Prostate gland (tissue), 2 donors: ENCODE measurements at regions not wholly inside any gene's neighbourhood (a gene's known extent, or its start where the extent isn't known, plus 50 kb on each side); places are given as distances from the start of the nearest gene placed in this dataset.

Experiments used
- DNase-seq: peaks from one replicate; pipeline ENCODE4 v3.0.0-alpha.2; 2019; ENCODE audit warnings: low spot score
- H3K27ac ChIP-seq, 2 donors: fragments of 200-600 bp; sonication (generic); 2 replicates each; pipeline ENCODE4 v1.5.1; 2017 to 2019
- H3K27me3 ChIP-seq: fragments of 200-600 bp; sonication (generic); replicated peaks from 2 replicates; pipeline ENCODE4 v1.5.1; 2019; ENCODE audit not compliant: insufficient read depth
- H3K36me3 ChIP-seq, 2 donors: fragments of 200-600 bp; sonication (generic); 1 replicate in 1 of 2; 2 replicates in 1 of 2; pipeline versions ENCODE4 v1.5.1 to v1.8.1; 2017 to 2019
- H3K4me1 ChIP-seq: fragments of 200-600 bp; sonication (generic); replicated peaks from 2 replicates; pipeline ENCODE4 v1.5.1; 2019
- H3K4me3 ChIP-seq, 2 donors: fragments of 200-600 bp; sonication (generic); 2 replicates each; pipeline ENCODE4 v1.5.1; 2017 to 2019
- H3K9me3 ChIP-seq: fragments of 200-600 bp; sonication (generic); 2 replicates; pipeline ENCODE4 v1.5.1; 2017
- POLR2A ChIP-seq: fragments of 450-650 bp; IDR thresholded peaks from one replicate; pipeline ENCODE4 v1.6.1; 2016; ENCODE audit warnings: antibody characterized with exemption, mild to moderate bottlenecking
- POLR2AphosphoS5 ChIP-seq: sonication (generic); formaldehyde crosslinking; IDR thresholded peaks from one replicate; pipeline ENCODE4 v1.6.1; 2017; ENCODE audit warnings: antibody characterized with exemption
- WGBS: methylation state at CpG from one replicate; pipeline ENCODE4 v1.1.5; 2018; 5-methylcytosine and 5-hydroxymethylcytosine counted together
- intact Hi-C: fragments of 100-400 bp; cut with DNase I; formaldehyde crosslinking; loops from one replicate; pipeline ENCODE4 v1.14.2; 2022
- TF ChIP-seq, protein P1 (sequence below), 4 experiments: fragments of 200-600 bp in 2 of 4; fragments of 450-650 bp in 2 of 4; sonication (generic) in 2 of 4; IDR thresholded peaks; 1 replicate in 3 of 4; 2 replicates in 1 of 4; pipeline ENCODE4 v1.5.1; 2016 to 2019; ENCODE audit warnings: antibody characterized with exemption in 4 of 4, mild to moderate bottlenecking in 2 of 4, moderate library complexity in 2 of 4

DNA sequence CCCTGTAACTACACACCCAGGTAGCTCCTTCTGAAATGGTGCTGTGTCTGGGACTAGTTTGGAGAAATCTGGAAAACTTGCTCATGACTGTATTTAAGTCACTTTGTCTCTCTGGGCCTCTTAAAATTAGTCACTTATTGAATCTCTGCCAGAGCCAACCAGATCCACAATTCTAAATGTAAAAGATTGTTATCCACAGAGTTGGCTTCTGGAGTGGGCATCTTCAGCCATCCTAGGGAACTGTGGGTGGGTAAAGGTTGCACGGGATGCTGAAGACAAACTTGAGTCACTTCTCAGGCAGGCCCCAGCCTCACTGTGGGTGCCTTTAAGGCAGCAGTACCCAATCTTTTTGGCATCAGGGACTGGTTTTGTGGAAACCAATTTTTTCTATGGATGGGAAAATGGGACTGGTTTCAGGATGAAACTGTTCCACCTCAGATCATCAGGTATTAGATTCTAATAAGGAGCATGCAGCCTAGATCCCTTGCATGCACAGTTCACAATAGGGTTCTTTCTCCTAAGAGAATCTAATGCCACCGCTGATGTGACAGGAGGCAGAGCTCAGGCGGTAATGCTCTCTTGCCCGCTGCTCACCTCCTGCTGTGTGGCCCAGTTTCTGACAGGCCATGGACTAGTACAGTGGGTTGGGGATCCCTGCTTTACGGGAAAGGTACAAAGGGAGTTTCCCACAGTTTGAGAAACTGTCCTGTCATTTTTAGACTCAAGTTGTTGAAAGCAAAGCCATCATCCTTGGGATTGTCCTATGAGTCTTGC, 98.3 kb upstream of the SPRED2 start:
- Histone ChIP-seq H3K27me3 (no peaks in the 10 kb centered on the region), H3K4me3 (no peak overlapping the region), H3K36me3 (no peaks in the 10 kb centered on the region), H3K9me3 (no peaks in the 10 kb centered on the region), H3K27ac (no peak overlapping the region), H3K4me1 (peaks cover 2% of the 10 kb centered on the region)
- TF ChIP-seq POLR2AphosphoS5 (no peak), POLR2A (no peak)
- TF ChIP-seq, protein P1, sequence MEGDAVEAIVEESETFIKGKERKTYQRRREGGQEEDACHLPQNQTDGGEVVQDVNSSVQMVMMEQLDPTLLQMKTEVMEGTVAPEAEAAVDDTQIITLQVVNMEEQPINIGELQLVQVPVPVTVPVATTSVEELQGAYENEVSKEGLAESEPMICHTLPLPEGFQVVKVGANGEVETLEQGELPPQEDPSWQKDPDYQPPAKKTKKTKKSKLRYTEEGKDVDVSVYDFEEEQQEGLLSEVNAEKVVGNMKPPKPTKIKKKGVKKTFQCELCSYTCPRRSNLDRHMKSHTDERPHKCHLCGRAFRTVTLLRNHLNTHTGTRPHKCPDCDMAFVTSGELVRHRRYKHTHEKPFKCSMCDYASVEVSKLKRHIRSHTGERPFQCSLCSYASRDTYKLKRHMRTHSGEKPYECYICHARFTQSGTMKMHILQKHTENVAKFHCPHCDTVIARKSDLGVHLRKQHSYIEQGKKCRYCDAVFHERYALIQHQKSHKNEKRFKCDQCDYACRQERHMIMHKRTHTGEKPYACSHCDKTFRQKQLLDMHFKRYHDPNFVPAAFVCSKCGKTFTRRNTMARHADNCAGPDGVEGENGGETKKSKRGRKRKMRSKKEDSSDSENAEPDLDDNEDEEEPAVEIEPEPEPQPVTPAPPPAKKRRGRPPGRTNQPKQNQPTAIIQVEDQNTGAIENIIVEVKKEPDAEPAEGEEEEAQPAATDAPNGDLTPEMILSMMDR (IDR thresholded peaks at IDR 0.05): no peak
- intact Hi-C loops: no loop called here
- no peak for DNase-seq
- 88% methylated on average over 5 of the region's 5 CpGs for WGBS

DNA sequence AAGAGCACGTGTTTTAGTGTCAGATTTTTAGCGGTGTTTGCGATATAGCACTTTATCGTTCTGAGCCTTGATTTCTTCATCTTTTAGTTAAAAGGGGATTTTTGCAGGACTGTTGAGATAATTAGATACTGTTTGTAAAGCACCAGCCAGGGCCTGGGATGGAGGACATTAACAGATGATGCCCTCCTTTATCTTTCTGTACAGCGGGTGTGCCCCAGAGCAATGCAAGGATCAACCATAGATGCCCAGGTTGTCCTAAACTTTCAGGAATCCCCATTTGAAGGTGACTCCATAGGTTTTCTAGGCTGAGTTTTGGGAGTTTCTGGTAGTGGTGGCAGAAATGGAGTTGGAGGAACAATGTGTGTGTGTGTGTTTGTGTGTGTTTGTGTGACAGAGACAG, 97.0 kb upstream of the SPRED2 start:
- H3K27ac ChIP-seq: no peak overlapping the region
- TF ChIP-seq, protein P1 (IDR thresholded peaks at IDR 0.05): no peak
- no peak for TF ChIP-seq POLR2A
- no peak for DNase-seq
- peaks cover 4% of the 10 kb centered on the region for H3K4me1 ChIP-seq
- no peaks in the 10 kb centered on the region for H3K9me3 ChIP-seq
- H3K36me3 ChIP-seq: no peaks in the 10 kb centered on the region
- no peaks in the 10 kb centered on the region for H3K27me3 ChIP-seq
- 90% methylated on average over 5 of the region's 5 CpGs for WGBS
- intact Hi-C loops: no loop called here
- no peak overlapping the region for H3K4me3 ChIP-seq

DNA sequence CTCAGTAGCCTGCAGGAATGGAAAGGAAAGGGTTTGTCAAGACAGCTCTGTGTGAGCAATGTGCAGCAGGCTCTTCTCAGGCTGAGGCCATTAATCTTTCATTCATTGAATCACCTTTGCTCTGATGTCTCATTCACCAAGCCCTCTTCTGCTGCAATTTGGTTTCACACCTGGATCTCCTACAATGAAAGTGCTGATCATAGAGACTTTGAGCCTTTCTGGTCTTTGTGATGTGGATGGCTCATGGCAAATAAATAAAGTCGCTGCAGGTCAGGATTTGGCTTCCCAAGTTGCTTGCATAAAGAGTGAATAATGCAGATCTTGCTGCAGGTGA, 95.8 kb upstream of the SPRED2 start:
- Histone ChIP-seq H3K27ac (no peak overlapping the region), H3K36me3 (no peaks in the 10 kb centered on the region), H3K4me3 (no peak overlapping the region), H3K4me1 (peaks cover 4% of the 10 kb centered on the region), H3K27me3 (no peaks in the 10 kb centered on the region), H3K9me3 (no peaks in the 10 kb centered on the region)
- DNase-seq: no peak
- intact Hi-C loops: no loop called here
- 88% methylated on average over 1 of the region's 1 CpG for WGBS
- TF ChIP-seq, protein P1 (IDR thresholded peaks at IDR 0.05): no peak
- TF ChIP-seq POLR2A (no peak), POLR2AphosphoS5 (no peak)

DNA sequence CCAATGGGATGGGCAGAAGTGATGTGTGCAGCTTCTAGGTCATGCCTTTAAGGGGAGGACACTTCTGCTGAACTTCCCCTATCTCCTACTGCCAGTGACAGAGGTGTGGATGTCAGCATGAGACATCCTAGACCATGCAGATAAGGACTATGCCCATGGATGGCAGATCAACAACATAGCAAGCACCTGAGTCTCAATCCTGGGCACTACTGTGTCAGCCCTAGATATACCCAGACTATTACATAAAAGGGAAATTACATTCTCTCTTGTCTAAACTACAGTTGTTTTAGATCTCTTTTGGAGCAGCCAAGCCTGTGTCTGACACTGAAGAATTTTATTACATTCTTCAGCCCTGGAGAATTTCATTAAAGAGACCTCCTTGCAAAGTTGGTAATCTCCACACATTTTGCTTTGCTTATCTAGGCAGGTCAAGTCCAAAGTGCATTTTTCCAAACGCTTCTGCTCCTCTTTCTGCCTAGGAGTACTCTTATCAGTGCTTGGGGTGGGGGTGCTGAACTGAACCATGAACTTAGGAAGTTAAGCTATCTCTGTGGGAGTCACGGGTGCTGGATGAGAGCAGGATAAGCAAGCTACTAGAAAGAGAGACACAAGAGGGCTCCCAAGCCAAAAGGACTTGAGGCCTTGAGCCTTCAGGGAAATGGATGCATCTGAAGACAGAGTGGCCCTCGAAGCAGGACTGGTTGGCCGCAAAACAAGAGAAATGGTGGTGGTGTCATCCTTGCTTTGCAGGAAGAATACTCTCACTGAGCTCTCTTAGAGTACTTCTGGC, 95.2 kb upstream of the SPRED2 start:
- 74% methylated on average over 4 of the region's 4 CpGs for WGBS
- no peaks in the 10 kb centered on the region for H3K27me3 ChIP-seq
- DNase-seq: no peak
- H3K9me3 ChIP-seq: no peaks in the 10 kb centered on the region
- peaks cover 4% of the 10 kb centered on the region for H3K4me1 ChIP-seq
- no peaks in the 10 kb centered on the region for H3K36me3 ChIP-seq
- H3K27ac ChIP-seq: no peak overlapping the region
- no peak overlapping the region for H3K4me3 ChIP-seq
- intact Hi-C loops: no loop called here
- TF ChIP-seq POLR2AphosphoS5 (no peak), POLR2A (no peak)
- TF ChIP-seq, protein P1 (IDR thresholded peaks at IDR 0.05): no peak
